H1 (cell line): ENCODE measurements at regions not wholly inside any gene's neighbourhood (a gene's known extent, or its start where the extent isn't known, plus 50 kb on each side); places are given as distances from the start of the nearest gene placed in this dataset.

Source experiments
- CTCF ChIA-PET: fragments of 300-600 bp; sonication (Branson Sonifier 250); formaldehyde crosslinking; loops from one replicate; lab custom pipeline; 2021; ENCODE audit not compliant: partially characterized antibody; lab: Charles Lee
- POLR2A ChIA-PET: fragments of 300-600 bp; sonication (Branson Sonifier 250); formaldehyde crosslinking; loops from one replicate; lab custom pipeline; 2021; ENCODE audit warnings: inconsistent platforms; ENCODE audit not compliant: partially characterized antibody; lab: Charles Lee
- DNase-seq, 2 experiments: peaks; one replicate each; pipeline versions ENCODE4 v3.0.0 to v3.0.0-alpha.2; 2010 to 2022; ENCODE audit warnings: low spot score in 2 of 2, low read depth in 1 of 2, mixed read lengths in 1 of 2
- FAIRE-seq: peaks from 2 replicates; lab custom pipeline; 2011; peaks lifted over from hg19 to GRCh38; lab: Jason Lieb, UNC
- H2AFZ ChIP-seq: 2 replicates; pipeline ENCODE4 v1.8.1; 2012; ENCODE audit warnings: low read length, inconsistent platforms
- H2AK5ac ChIP-seq: 2 replicates; pipeline ENCODE4 v1.6.1; 2013; ENCODE audit warnings: low read depth, low read length
- H2BK120ac ChIP-seq: replicated peaks from 2 replicates; pipeline ENCODE3; 2013; ENCODE audit warnings: low read depth, low read length, inconsistent platforms
- H2BK12ac ChIP-seq: 2 replicates; pipeline ENCODE4 v1.6.1; 2013; ENCODE audit warnings: low read depth, low read length
- H2BK15ac ChIP-seq: 2 replicates; pipeline ENCODE4 v1.6.1; 2013; ENCODE audit warnings: low read length
- H2BK20ac ChIP-seq: 2 replicates; pipeline ENCODE4 v1.6.1; 2013; ENCODE audit warnings: low read length
- H2BK5ac ChIP-seq: 2 replicates; pipeline ENCODE4 v1.6.1; 2013; ENCODE audit warnings: low read depth, low read length
- H3K14ac ChIP-seq: 2 replicates; pipeline ENCODE4 v1.6.1; 2013; ENCODE audit warnings: inconsistent platforms; ENCODE audit not compliant: insufficient read length
- H3K18ac ChIP-seq: 2 replicates; pipeline ENCODE4 v1.6.1; 2013; ENCODE audit warnings: low read length; ENCODE audit errors: extremely low read depth
- H3K23ac ChIP-seq: 2 replicates; pipeline ENCODE4 v1.6.1; 2013; ENCODE audit warnings: inconsistent platforms; ENCODE audit not compliant: insufficient read length
- H3K23me2 ChIP-seq: 2 replicates; pipeline ENCODE4 v1.6.1; 2013; ENCODE audit warnings: low read depth, low read length
- H3K27ac ChIP-seq: 2 replicates; pipeline ENCODE4 v1.6.1; 2011; ENCODE audit warnings: low read depth, low read length, inconsistent platforms
- H3K27me3 ChIP-seq, 4 experiments: replicated peaks in 1 of 4; 1 replicate in 1 of 4; 2 replicates in 3 of 4; pipeline versions ENCODE4 v1.6.1 to v1.8.1; 2011 to 2013; ENCODE audit warnings: low read length in 3 of 4, mild to moderate bottlenecking in 3 of 4, inconsistent platforms in 2 of 4, mixed read lengths in 2 of 4, moderate library complexity in 1 of 4; ENCODE audit not compliant: control insufficient read depth in 3 of 4, insufficient read depth in 3 of 4; ENCODE audit errors: extremely low read depth in 1 of 4
- H3K36me3 ChIP-seq, 4 experiments: 2 replicates each; pipeline versions ENCODE4 v1.6.1 to v1.8.1; 2011 to 2013; ENCODE audit warnings: mild to moderate bottlenecking in 4 of 4, low read length in 3 of 4, moderate library complexity in 2 of 4, control low read depth in 1 of 4, inconsistent platforms in 1 of 4; ENCODE audit not compliant: insufficient read depth in 4 of 4, control insufficient read depth in 2 of 4
- H3K4ac ChIP-seq: replicated peaks from 2 replicates; pipeline ENCODE3; 2013; ENCODE audit warnings: low read length, low read depth, mixed read lengths, inconsistent platforms; ENCODE audit not compliant: insufficient read length
- H3K4me1 ChIP-seq, 4 experiments: replicated peaks in 1 of 4; 1 replicate in 1 of 4; 2 replicates in 3 of 4; pipeline versions ENCODE4 v1.6.1 to v1.8.1; 2011 to 2013; ENCODE audit warnings: low read length in 3 of 4, inconsistent platforms in 2 of 4, mixed read lengths in 1 of 4; ENCODE audit not compliant: insufficient read depth in 4 of 4, control insufficient read depth in 3 of 4
- H3K4me2 ChIP-seq, 2 experiments: 2 replicates each; pipeline versions ENCODE4 v1.6.1 to v1.8.1; 2011 to 2013; ENCODE audit warnings: low read depth in 2 of 2, low read length in 2 of 2, control low read depth in 1 of 2, inconsistent platforms in 1 of 2, mild to moderate bottlenecking in 1 of 2; ENCODE audit not compliant: insufficient read depth in 1 of 2
- H3K4me3 ChIP-seq, 4 experiments: fragments of 200-600, 300-600 bp in 1 of 4; sonication (generic), shearing (Covaris generic), sonication (Bioruptor Twin) in 1 of 4; 2 replicates each; pipeline versions ENCODE4 v1.5.1 to v1.8.1; 2011 to 2016; ENCODE audit warnings: low read length in 4 of 4, low read depth in 3 of 4, control low read depth in 2 of 4, inconsistent platforms in 2 of 4, mild to moderate bottlenecking in 2 of 4, mixed read lengths in 1 of 4, moderate library complexity in 1 of 4; ENCODE audit not compliant: insufficient read depth in 2 of 4; ENCODE audit errors: extremely low read depth in 1 of 4
- H3K56ac ChIP-seq: replicated peaks from 2 replicates; pipeline ENCODE3; 2013; ENCODE audit warnings: low read depth, mild to moderate bottlenecking, mixed read lengths, low read length, inconsistent platforms; ENCODE audit not compliant: insufficient read length
- H3K79me1 ChIP-seq: 2 replicates; pipeline ENCODE4 v1.6.1; 2013; ENCODE audit warnings: low read depth, low read length, control low read depth
- H3K79me2 ChIP-seq, 2 experiments: 2 replicates each; pipeline versions ENCODE4 v1.6.1 to v1.8.1; 2012 to 2013; ENCODE audit warnings: low read length in 2 of 2, mild to moderate bottlenecking in 2 of 2, inconsistent platforms in 1 of 2; ENCODE audit not compliant: insufficient read depth in 2 of 2, control insufficient read depth in 1 of 2
- H3K9ac ChIP-seq, 4 experiments: replicated peaks in 1 of 4; 1 replicate in 1 of 4; 2 replicates in 3 of 4; pipeline versions ENCODE4 v1.6.1 to v1.8.1; 2011 to 2013; ENCODE audit warnings: low read depth in 3 of 4, low read length in 3 of 4, control low read depth in 2 of 4, mild to moderate bottlenecking in 2 of 4, moderate library complexity in 2 of 4, inconsistent platforms in 1 of 4; ENCODE audit errors: extremely low read depth in 1 of 4
- H3K9me3 ChIP-seq, 2 experiments: 2 replicates each; pipeline versions ENCODE4 v1.6.1 to v1.8.1; 2012 to 2013; ENCODE audit warnings: mild to moderate bottlenecking in 2 of 2, moderate library complexity in 2 of 2, control low read depth in 1 of 2, inconsistent platforms in 1 of 2, low read depth in 1 of 2, low read length in 1 of 2, mixed read lengths in 1 of 2; ENCODE audit not compliant: insufficient read depth in 2 of 2
- H4K20me1 ChIP-seq, 2 experiments: replicated peaks in 1 of 2; 2 replicates each; pipeline versions ENCODE3 to v1.8.1; 2011 to 2013; ENCODE audit warnings: inconsistent platforms in 2 of 2, low read length in 2 of 2, mild to moderate bottlenecking in 1 of 2; ENCODE audit not compliant: insufficient read depth in 2 of 2, control insufficient read depth in 1 of 2
- H4K5ac ChIP-seq: 2 replicates; pipeline ENCODE4 v1.6.1; 2013; ENCODE audit warnings: low read length, low read depth, mixed read lengths, inconsistent platforms; ENCODE audit not compliant: insufficient read length
- H4K8ac ChIP-seq: 2 replicates; pipeline ENCODE4 v1.8.0; 2013; ENCODE audit warnings: mild to moderate bottlenecking, moderate library complexity, low read length, inconsistent platforms; ENCODE audit not compliant: insufficient read depth; ENCODE audit errors: extremely low read depth
- H4K91ac ChIP-seq: replicated peaks from 2 replicates; pipeline ENCODE3; 2013; ENCODE audit warnings: low read length, mixed read lengths, inconsistent platforms; ENCODE audit not compliant: insufficient read length
- CHD2 ChIP-seq: IDR thresholded peaks from 2 replicates; pipeline ENCODE4 v1.6.1; 2012; ENCODE audit warnings: low read length, improper control_type of control experiment
- EZH2 ChIP-seq: fragments of 200-600 bp; sonication (generic); IDR thresholded peaks from 2 replicates; pipeline ENCODE4 v1.7.1; 2012; ENCODE audit warnings: low read depth, mild to moderate bottlenecking, moderate library complexity, low read length, inconsistent platforms; ENCODE audit not compliant: severe bottlenecking
- GTF2F1 ChIP-seq: IDR thresholded peaks from 2 replicates; pipeline ENCODE4 v1.6.1; 2012; ENCODE audit warnings: low read depth, low read length, improper control_type of control experiment, borderline replicate concordance
- POLR2AphosphoS5 ChIP-seq: IDR thresholded peaks from 2 replicates; pipeline ENCODE4 v1.6.1; 2011; ENCODE audit warnings: low read depth, low read length
- SP2 ChIP-seq: IDR thresholded peaks from 2 replicates; pipeline ENCODE4 v1.6.1; 2012; ENCODE audit warnings: mild to moderate bottlenecking, low read length, inconsistent platforms
- WGBS, 2 experiments: shearing (Covaris generic) in 1 of 2; methylation state at CpG; one replicate each; pipeline versions ENCODE4 v1.1.6 to v1.1.7; 2013 to 2015; ENCODE audit warnings: low lambda C conversion rate in 2 of 2, mixed read lengths in 2 of 2, inconsistent platforms in 1 of 2, low coverage in 1 of 2, missing lambda C conversion rate in 1 of 2; ENCODE audit not compliant: insufficient replicate concordance in 2 of 2, insufficient coverage in 1 of 2, insufficient read length in 1 of 2; ENCODE audit errors: extremely low coverage in 1 of 2, missing lambda C conversion rate in 1 of 2; 5-methylcytosine and 5-hydroxymethylcytosine counted together

GRCh38 chr2:12163866-12164265 lies 417.4 kb downstream of the LPIN1 start:
- H2AFZ ChIP-seq, result no peak overlapping the region
- no peaks in the 10 kb centered on the region for H3K79me1 ChIP-seq
- no peak overlapping the region for H2BK20ac ChIP-seq
- no peak overlapping the region for H3K4me2 ChIP-seq
- no peaks in the 10 kb centered on the region for H3K27me3 ChIP-seq
- no peak overlapping the region for H3K4me3 ChIP-seq
- CTCF ChIA-PET, result interaction anchor here (1.1 kb wide), 1 partner anchor 18 kb away, joined by 3 read pairs; no protein-coding TSS in a partner anchor
- H4K91ac ChIP-seq, result no peak overlapping the region
- H3K4me1 ChIP-seq, result no peaks in the 10 kb centered on the region; a peak in 1 of 7 replicates
- FAIRE-seq (no peak), DNase-seq (no peak)
- H2AK5ac ChIP-seq, result no peak overlapping the region
- POLR2A ChIA-PET, result no interaction called here
- H2BK120ac ChIP-seq, result no peak overlapping the region
- no peak overlapping the region for H3K23ac ChIP-seq
- no peak overlapping the region for H3K14ac ChIP-seq
- H2BK15ac ChIP-seq, result no peak overlapping the region
- TF ChIP-seq GTF2F1 (no peak), CHD2 (no peak), EZH2 (no peak), POLR2AphosphoS5 (no peak), SP2 (no peak)
- H4K8ac ChIP-seq, result no peak overlapping the region
- WGBS, 2 experiments, result 81% methylated on average over 11 of the region's 12 CpGs; no CpG with 5 or more reads in 1 of the 2 experiments
- no peaks in the 10 kb centered on the region for H3K79me2 ChIP-seq
- H3K18ac ChIP-seq, result no peak overlapping the region
- H2BK5ac ChIP-seq, result 0 out of 2 replicates have a peak overlapping the region, but pooled peaks have one; percentile 14
- no peak overlapping the region for H3K27ac ChIP-seq
- H2BK12ac ChIP-seq, result no peak overlapping the region
- no peak overlapping the region for H3K4ac ChIP-seq
- peaks cover 5% of the 10 kb centered on the region for H3K23me2 ChIP-seq
- H4K5ac ChIP-seq, result no peak overlapping the region
- H3K56ac ChIP-seq, result no peak overlapping the region
- H3K9ac ChIP-seq, result no peak overlapping the region
- H4K20me1 ChIP-seq, result peaks cover 0 to 3% of the 10 kb centered on the region in 2 experiments
- H3K36me3 ChIP-seq, result no peaks in the 10 kb centered on the region
- H3K9me3 ChIP-seq, result no peaks in the 10 kb centered on the region
